ENCODE measurements at regions not wholly inside any gene's neighbourhood (a gene's known extent, or its start where the extent isn't known, plus 50 kb on each side); places are given as distances from the start of the nearest gene placed in this dataset.
A peak's percentile ranks its signal among the peaks of the same experiment; 100 is the strongest.

DNA sequence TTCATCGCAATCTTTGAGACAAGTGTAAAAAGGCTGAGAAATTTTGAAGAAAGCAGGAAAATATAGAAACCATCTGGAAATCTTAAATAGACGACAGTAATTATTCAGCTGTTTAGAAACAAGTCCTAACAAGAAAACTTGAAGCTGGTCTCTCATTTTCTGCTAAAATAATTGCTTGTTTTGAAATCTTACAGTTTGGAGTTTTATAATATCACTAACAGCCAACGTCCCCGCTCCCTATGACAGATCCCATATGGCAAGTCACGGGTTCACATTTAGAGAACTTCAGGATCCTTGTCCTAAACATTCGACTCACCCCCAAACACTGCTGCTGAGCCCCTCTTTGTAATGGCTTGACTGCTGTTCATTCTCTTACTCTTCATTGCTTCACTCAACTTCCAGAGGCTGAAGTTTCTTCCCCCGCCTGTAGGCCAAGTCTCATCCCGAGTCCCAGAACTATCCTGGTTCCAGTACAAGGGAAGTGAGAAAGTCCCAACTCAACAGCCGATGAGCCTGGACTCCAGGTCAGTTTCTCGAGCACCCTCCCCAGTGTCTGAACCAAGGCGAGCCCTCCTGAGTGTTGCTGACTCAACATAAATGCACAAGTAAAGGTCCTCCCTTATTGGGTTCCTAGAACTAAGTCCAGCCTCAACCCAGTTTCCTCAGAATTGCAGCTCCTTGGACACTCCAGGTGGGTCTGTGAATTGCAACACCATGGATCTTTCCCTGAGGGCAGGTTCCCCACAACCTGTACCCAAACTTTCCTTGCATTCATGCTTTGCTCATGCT, 93.4 kb upstream of the BACE2 start:
- no peak for DNase-seq

DNA sequence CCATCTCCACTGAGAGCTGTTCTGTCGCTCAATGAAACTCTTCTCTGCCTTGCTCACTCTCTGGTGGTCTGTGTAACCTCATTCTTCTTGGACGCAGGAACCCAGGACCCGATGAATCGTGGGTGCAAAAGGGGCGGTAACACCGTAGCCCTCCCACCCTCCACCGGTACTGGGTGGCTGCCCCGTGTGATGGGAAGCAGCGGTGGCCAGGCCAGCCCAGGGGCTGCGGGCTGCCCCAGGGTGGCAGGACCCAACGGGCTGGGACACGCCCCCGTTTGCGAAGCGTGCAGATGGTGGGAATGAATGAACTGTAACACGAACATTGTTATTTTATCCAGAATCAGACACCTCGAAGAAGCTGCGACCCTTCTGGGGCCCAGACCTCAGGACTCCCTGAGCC, 92.3 kb upstream of the BACE2 start:
- no peak for DNase-seq

DNA sequence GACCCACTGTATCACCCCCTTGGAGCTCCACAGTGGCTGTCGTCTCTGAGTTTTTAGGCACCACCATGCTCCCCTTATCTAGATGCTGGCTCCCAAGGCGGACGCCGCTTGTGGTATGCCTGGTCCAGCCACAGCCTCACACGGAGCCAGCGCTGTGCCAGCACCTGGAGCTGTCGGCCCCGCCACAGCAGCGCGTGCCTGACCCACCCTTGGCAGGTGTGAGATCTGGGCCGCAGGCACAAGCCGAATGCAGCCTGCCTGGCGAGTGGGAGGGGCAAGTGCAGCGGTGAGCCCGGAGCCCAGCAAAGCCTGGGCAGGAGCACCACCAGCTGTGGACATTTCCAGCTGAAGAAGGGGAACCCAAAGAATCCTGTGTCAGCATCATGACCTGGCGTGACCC, 91.9 kb upstream of the BACE2 start:
- no peak for DNase-seq

DNA sequence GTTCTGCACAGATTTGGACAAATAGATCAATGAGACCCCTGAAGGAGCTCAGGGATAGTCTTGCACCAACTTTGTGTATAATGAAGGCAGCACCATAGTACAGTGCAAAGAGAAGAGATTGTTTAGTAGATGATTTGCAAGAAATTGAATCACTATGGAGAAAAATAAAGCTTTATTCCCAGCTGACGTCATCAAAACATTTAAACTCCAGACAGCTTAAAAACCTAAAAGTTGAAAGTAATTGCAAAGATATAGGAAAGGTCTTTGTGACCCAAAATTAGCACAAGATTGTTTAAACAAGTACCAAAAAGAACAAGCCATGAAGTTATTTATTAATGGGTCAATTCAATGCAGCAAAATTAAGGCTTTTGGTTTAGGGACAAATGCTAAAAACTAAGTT, 88.8 kb upstream of the BACE2 start:
- DNase-seq, result no peak

DNA sequence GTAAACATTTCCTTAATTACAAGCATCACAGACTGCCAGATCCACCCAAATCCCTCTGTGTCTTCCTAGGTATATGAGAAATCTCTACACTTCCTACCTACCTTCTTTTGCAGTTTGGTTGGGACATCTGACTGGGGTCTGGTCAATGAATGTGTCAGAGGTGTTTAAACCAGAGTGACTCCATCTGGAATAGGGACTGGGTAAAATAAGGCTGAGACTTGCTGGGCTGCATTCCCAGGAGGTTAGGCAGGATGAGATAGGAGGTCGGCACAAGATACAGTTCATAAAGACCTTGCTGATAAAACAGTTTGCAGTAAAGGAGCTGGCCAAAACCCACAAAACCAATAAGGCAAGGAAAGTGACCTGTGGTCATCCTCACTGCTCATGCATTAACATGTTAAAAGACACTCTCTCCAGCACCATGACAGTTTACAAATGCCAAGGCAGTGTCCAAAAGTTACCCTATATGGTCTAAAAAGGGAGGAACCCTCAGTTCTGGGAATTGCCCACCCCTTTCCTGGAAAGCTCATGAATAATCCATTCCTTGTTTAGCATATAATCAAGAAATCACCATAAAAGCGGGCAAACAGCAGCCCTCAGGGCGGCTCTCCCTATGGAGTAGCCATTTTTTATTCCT, 87.4 kb upstream of the BACE2 start:
- no peak for DNase-seq

DNA sequence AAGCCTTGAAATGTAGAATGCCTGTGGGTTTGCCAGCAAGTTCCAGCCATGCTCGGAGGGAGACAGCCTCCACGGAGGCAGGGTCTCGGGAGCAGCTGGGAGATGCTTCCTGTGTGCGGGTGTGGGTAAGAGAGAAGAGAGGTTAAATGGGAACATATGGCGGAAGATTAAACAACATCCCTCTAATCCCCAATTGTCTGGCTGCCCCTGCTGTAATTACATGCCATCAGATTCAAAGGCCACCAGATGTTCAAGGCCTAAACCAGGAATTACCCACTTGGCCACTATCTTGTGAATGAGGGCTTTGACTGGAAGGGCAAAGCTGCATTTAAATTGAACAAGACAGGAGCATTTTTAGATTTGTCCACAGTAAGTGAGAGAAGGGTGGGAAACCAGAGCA, 81.4 kb upstream of the BACE2 start:
- DNase-seq, result no peak

DNA sequence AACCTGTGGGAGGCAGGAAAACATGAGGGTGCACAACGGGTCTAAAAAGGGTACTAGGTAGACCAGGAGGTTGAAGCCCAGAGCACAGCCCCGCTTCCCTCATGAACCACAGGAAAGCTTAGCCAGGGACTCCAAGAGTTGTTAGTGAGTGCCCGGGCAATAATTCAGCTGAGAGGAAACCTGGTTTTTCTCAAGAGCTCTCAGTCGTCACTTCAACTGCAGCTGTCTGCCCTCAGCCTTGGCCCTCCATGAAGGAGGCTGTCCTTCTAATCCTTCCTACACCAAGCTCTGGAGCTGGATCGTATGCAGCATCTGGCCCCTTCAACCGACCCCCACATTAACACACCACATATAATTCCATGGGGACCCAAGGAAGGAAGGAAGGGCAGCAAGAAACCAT, 77.0 kb upstream of the BACE2 start:
- DNase-seq, result no peak

DNA sequence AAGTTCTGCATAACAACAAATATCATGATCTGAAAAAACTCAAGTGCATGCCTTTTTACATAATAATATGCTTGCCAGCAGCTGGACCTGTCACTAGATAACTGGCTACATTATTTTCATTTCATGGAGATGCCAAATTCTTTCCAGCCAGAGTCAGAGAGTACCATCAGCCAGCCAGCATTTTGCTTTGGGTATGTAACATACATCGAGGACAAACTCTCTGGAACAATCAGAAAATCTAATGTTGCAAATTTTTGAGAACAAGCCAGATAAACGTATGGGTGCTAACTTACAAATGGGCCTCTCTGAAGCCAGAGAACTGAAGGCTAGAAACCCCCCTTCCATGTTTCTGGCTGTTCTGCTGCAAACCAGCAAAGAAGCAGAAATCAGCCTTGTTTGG, 76.3 kb upstream of the BACE2 start:
- DNase-seq, result no peak

DNA sequence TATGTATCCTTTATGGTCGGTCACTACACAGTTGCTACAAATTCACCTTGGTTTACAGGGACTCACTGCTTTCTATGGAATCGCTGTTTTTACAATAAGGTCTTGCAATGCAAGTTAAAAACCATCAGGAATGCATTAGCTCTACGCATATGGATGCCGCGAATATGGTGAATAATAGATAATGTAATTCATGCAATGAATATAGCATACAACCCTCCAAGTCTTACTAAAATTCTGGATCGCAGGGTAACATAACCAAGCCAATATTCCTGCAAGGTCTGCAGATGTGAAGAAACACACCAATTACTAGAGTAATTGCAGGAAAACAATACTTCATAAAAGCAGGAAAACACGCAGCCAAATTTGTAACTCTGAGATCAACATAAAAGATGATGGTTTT, 75.6 kb upstream of the BACE2 start:
- no peak for DNase-seq

DNA sequence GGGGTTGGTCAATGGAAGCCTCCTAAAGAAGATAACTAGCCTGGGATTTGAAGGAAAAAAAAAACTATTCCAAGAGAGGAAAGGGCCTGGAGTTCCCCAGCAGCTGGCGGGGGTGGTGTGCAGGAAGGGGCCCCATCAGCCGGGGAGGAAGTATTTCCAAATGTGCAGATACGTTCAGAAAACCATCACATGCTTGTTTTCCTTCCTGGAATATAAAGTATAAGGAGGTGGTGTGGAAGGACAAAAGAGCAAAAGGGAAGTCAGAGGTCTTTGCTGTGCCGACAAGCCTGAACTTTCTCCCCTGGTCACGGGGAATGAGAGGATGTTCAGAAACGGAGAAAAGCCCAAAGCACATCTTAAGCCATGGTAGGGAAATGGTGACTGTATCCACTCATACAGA, 72.0 kb upstream of the BACE2 start:
- DNase-seq, result no peak

DNA sequence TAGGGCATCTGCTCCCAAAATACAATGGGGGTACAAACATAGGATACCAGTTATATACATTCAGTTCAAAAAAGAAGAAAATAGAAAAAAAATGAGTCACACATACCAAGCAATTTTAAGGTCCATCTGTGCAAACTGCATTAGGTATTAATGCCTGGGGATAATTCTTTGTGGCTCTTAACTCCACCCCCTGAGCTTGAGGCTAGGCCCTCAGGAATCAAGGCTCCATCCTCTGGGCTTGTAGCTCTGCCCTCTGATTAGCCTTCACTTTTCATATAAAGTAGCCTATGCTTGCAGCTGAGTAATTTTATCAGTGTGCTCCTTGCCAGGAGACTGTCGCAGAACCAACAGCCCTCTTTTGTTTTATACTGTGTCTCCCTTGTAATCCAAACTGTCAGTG, 69.9 kb upstream of the BACE2 start:
- DNase-seq, result no peak

DNA sequence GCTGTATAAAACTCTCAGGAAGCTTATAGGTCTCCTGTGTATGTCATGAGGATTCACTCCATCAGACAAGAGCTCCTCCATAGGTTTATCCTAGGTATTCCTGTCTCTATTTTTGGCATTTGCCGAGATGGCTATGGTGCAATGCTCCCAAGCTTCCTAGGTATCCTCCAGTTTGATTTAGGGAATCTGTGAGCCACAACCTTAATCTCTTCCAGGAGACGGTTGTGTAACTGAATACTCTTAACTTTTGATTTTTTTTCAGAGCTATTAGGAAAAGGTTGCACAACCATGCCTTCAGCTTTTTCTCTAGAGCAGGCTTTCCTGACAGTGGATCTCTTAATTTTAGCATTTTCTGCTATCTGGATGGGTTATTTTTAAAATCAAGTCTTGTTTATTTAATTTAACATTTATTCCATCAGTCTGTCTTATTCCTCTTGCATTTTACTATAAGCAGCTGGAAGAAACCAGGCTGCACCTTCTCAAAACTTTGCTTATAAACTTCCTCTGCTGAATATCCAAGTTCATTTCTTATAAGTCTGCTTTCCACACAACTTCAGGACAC, 69.4 kb upstream of the BACE2 start:
- DNase-seq, result no peak

DNA sequence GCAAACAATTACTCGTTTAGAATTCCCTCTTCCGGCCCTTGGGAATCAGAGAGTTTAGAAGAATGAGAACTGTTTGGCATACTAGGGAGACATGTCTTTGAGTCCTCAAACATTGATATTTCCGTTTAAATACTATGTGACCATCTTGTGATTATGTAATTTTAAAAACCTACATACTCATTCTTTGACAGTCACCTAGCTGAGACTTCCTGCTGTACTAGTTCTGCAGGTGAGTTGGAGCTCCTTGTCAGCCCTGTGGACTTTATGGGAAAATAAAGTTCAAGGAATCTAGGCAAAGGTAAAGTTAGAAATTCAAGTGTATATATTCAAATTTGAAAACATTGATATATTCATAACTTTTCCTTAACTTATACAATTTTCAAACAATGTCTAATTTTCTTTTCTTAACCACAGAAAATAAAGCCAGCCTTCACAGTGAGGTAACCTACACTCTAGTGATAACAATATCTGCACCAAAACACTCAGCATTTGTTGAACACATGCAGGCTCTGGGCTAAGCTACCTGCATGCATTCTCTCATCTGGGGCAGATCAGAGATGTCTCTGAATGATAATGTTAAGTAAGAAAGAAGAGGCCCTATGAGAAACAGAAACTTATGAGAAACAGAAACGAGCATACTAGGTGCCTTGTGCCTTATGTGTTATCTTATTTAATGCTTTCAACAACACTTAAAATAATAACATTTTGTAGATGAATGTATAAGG, 67.0 kb upstream of the BACE2 start:
- DNase-seq, result no peak

DNA sequence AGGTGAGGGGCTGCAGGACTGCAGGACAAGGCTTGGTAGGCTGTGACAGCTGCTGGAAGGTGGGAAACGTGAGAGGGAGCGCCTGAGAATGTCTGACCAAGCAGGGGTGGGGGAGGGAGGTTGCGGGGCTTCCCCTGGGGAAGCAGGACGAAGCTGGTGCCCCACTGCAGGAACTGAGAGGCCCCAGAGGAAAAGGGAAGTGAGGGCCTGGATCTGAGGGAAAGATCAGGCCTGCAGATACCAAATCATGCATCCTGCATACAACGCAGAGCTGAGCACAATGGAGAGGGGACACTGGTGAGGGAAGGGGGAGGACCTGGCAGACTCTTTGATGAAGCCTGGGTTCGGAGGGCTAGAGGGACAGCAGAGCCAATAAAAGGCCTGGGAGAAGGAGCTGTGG, 65.7 kb upstream of the BACE2 start:
- no peak for DNase-seq

DNA sequence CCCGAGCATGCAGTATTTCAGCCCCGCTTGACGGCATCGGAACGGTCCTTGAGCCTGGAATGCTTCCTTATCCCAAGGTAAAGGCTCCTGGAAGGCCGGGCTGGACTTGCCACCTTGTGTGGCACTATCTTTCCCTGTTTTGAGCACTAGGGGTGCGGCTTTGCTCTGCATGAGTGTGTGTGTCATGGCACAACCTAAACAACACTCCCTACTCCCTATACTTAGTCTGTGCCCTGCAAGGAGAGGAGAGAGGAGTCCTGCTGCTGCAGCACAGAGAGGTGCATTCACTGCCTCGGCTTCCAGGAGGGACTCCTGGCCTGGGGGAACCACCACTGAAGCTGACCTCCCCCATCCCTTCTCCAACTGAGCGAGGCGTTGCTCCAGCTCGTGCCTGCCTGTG, 60.4 kb upstream of the BACE2 start:
- no peak for DNase-seq

DNA sequence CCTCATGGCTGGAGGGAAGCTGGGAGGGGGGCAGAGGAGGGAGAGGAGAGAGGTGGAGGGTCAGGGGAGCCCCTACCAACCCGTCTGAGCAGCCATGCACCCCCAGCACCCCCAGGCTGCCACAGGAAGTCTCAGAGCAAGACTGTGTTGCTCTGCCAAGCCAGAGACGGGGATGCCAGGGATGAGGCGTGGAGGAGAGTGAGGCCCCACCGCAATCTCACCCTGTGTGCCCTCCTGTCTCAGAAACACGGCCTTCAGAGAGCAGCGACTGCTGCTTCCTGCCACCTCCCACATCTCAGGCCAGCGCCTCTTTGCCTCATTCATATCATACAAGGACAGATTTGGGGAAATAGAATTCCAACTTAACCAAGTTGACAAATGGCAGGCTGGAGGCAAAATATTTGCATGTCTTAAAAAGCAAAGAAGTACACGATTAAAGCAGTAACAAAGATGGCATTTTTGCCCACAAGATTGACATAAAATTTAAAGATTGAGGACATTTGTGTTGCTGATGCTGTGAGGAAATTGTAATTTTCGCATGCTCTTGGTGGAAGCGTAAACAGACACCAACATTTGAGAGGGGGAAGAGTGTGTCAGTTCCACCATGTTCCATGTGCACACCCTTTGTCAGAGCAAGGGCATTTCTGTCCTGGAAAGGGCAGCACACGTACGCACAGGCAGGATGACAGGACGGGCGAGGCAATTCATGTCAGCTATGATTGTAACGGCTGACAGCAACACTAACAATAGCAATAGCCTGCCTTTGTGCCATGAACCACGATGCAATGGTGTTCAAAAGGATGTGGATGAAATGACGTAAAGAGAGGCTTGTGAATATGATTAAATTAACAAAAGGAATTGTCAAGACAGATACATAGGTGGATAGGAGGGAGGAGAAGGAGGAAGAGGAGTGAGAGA, 59.0 kb upstream of the BACE2 start:
- no peak for DNase-seq

DNA sequence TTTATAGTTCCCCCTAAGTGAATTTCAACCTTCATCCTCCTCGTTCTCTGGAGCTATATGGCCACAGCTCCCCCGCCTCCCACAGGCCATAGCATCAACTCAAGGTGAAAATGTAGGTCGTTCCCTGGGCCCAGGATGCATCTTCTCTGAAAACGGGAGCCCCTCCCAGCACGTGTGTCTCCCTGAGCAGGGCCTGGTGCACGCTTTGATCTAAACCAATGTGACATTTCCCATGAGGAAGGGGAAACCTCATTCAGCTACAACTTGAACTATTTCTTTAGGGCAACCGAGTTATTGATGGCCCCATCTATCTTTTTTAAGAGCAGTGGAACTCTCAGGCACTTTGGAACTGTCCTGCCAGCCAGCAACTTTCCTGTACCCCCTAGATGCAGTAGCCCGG, 57.8 kb upstream of the BACE2 start:
- DNase-seq, result no peak

DNA sequence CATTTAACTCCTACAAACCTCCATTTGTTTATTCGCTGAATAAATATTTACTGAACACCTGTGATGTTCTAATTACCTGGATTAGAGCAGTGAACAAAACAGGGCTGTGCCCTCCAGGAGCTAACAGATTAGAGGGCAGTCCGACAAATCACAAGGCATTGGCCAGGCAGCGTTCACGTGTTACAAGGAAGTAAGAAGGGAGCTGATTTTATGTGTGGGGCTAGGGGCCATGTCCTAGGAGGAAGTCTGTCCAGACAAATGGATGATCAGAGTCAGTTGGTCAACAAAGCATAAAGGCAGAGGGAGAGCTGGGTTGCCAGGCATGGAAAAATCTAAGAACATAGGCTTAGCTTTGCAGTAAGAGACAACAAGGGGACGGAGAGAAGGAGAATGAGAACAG, 57.3 kb upstream of the BACE2 start:
- no peak for DNase-seq

DNA sequence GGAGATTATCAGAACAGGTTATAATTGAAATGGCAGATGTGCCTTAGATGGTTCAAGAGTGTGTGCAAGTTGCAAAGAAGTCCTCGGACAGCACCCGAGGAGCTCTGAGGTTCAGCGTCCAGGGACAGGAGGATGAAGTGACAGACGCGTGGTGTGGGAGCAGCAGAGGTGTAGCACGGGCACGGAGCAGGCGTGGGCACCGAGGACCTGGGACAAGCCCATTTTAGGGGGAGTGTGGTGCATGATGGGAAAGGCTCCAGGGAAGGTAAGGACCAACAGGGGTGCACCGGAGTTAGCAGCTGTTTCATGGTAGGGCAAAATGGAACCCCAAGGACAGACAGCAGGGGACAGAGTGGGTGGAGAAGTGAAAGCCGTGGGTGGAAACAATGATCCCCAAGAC, 56.3 kb upstream of the BACE2 start:
- no peak for DNase-seq

DNA sequence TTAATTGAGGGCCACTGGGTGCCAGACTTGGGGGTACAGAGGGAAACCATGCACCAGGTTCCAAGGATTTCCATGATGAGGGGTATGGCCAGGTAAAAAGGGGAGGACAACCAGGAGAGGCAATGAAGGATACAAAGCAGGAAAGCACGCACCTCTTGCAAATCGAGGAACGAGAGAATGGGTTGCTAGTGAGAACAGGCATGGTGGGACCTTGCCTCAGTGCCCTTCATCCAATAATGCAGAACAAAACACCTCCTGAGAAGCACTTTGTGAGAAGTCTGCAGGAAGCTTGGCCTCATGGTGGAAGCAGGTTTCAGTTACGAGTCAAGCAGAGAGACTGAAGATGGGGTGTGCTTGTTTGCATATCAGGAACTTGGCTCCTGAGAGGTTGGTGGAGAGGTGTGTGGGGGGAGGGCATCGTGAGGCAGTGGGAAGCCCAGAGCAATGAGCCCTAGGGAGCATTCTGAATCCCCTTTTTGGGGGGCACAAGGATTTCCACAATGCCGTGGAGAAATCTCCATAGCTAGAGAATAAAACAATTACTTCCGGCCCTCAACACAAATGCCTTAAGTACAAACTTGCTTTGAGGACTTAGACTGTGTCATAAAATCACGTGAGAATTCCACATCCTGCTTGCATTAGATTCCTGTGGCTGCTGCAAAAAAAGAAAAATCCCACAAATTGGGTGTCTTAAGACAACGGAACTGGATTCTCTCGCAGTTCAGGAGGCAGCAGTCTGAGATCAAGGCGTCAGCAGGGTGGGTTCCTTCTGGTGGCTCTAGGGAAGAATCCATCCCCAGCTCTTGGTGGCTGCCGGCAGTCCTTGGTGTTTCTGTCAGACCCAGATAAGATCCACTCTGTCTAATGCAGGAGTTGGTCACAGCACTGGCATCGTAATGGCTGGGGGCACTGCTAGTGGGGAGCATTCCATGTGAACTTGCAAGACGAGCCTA, 54.9 kb upstream of the BACE2 start:
- DNase-seq, result peak in 21 of 51 donors; percentile 3 to 43 (median 11)

Data from hypothalamus (tissue), 51 donors.